Chondrocyte (in vitro differentiated cells): ENCODE measurements at regions not wholly inside any gene's neighbourhood (a gene's known extent, or its start where the extent isn't known, plus 50 kb on each side); places are given as distances from the start of the nearest gene placed in this dataset.

Experiments used
- DNase-seq: peaks from one replicate; pipeline ENCODE4 v3.0.0; 2021; ENCODE audit warnings: mixed read lengths, low spot score
- H3K27ac Mint-ChIP-seq: one replicate; pipeline ENCODE4 v1.8.0; 2021; ENCODE audit warnings: mild to moderate bottlenecking, moderate library complexity, mixed read lengths; ENCODE audit not compliant: unreplicated experiment
- H3K27me3 Mint-ChIP-seq: 2 replicates; pipeline ENCODE4 v1.8.0; 2021; ENCODE audit warnings: low read depth, mixed read lengths
- H3K36me3 Mint-ChIP-seq: 2 replicates; pipeline ENCODE4 v1.8.0; 2021; ENCODE audit warnings: low read depth, mixed read lengths
- H3K4me1 Mint-ChIP-seq: 2 replicates; pipeline ENCODE4 v1.8.0; 2021; ENCODE audit warnings: low read depth, mild to moderate bottlenecking, mixed read lengths
- H3K4me3 Mint-ChIP-seq: one replicate; pipeline ENCODE4 v1.8.0; 2021; ENCODE audit warnings: mild to moderate bottlenecking, moderate library complexity, mixed read lengths; ENCODE audit not compliant: unreplicated experiment
- H3K9me3 Mint-ChIP-seq: 2 replicates; pipeline ENCODE4 v1.8.0; 2021; ENCODE audit warnings: low read depth, mixed read lengths
- TF ChIP-seq, protein P1 (sequence below): fragments of 200-600 bp; sonication (generic); IDR thresholded peaks from 2 replicates; pipeline ENCODE4 v1.5.0; 2021; ENCODE audit warnings: antibody characterized with exemption, mild to moderate bottlenecking, moderate library complexity

DNA sequence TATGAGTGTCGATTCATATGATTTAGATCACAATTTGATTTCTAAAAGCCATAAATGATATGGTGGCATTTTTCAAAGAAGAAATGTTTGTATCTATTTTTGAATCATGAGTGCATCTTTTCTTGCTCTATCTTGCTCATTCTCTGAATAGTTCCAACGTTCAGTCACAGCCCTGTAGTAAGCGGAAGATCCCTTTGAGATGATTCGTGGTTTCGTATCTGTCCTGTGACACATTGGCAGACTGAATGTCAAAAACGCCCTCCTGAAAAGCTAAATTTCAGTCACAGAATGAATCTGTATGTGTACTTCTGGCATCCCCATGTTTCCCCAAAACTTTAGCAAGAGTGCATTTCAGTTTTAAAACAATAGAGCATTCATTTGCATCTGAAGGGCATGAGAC lies 1066.9 kb upstream of the TENM3 start:
- DNase-seq, result no peak
- Mint-ChIP-seq H3K9me3 (peaks cover 2% of the 10 kb centered on the region), H3K36me3 (no peaks in the 10 kb centered on the region), H3K4me1 (peaks cover 12% of the 10 kb centered on the region), H3K4me3 (no peak overlapping the region), H3K27ac (no peak overlapping the region), H3K27me3 (no peaks in the 10 kb centered on the region)
- TF ChIP-seq, protein P1, sequence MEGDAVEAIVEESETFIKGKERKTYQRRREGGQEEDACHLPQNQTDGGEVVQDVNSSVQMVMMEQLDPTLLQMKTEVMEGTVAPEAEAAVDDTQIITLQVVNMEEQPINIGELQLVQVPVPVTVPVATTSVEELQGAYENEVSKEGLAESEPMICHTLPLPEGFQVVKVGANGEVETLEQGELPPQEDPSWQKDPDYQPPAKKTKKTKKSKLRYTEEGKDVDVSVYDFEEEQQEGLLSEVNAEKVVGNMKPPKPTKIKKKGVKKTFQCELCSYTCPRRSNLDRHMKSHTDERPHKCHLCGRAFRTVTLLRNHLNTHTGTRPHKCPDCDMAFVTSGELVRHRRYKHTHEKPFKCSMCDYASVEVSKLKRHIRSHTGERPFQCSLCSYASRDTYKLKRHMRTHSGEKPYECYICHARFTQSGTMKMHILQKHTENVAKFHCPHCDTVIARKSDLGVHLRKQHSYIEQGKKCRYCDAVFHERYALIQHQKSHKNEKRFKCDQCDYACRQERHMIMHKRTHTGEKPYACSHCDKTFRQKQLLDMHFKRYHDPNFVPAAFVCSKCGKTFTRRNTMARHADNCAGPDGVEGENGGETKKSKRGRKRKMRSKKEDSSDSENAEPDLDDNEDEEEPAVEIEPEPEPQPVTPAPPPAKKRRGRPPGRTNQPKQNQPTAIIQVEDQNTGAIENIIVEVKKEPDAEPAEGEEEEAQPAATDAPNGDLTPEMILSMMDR, result no peak

- Mint-ChIP-seq H3K36me3 (peaks cover 2% of the 10 kb centered on the region), H3K27ac (no peak overlapping the region), H3K4me1 (peaks cover 12% of the 10 kb centered on the region), H3K9me3 (peaks cover 9% of the 10 kb centered on the region), H3K4me3 (no peak overlapping the region), H3K27me3 (no peaks in the 10 kb centered on the region)
- TF ChIP-seq, protein P1, result no peak
- DNase-seq, result no peak
Measured at GRCh38 chr4:181181331-181181730, 1061.9 kb upstream of the TENM3 start.

DNA sequence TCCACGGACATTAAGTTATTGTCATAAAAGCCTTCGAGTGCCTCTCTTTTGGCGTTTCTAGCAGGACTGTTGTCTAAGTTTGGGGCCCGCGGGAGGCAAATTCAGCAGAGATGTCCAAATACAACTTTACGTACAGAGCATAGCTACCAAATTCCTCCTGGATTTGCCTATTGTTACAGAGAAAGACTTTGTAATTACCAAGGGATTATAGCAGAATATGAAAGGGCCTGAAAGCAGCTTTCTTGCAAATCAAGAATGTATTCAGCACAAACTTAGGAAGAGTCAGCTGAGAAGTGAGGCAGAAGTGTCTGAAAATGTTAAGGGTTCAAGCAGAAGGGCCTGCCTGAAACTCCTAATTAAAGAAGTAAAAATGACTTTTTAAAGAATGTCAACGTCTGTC lies 1053.5 kb upstream of the TENM3 start:
- Mint-ChIP-seq H3K4me3 (no peak overlapping the region), H3K4me1 (no peaks in the 10 kb centered on the region), H3K9me3 (peaks cover 7% of the 10 kb centered on the region), H3K27ac (no peak overlapping the region), H3K36me3 (peaks cover 2% of the 10 kb centered on the region), H3K27me3 (no peaks in the 10 kb centered on the region)
- TF ChIP-seq, protein P1, result no peak
- DNase-seq, result no peak

DNA sequence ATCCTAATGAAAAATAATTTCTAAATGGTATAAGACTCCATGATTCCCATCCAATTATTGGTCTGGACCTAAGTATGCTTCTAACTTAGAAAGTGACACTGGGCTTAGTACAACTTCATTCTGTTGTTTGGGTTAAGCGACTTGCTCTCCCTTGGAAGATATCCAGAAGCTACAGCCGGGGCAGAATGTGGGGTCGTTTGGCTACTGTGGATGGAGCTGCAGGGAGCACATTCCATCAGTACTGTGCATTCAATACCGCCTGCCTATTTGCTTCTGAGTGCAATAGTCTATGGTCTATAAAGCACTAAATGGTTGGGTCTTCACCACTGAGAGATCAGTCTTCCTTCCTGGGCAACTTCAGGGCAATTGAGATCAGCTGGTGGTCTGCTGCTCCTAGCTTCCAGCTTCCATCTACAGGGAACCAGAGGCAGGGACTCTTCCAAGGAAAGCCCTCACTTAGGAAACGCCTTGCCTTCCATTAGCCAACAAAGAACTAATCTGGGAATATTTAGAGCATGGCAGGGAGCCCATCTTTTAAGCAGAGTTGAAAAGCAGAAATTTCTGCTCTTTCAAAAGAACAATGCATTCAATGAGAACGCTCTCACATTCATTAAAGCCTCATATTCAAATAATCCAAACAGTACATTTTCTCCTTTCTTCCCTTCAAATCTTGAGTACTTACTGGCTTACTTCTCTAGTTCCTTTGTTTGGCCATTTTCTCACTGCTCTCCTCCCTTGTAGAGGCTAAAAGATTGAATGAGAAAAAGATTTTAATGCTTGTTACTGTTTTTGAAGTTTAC lies 1049.9 kb upstream of the TENM3 start:
- H3K4me1 Mint-ChIP-seq, result no peaks in the 10 kb centered on the region
- TF ChIP-seq, protein P1, result no peak
- H3K27me3 Mint-ChIP-seq, result no peaks in the 10 kb centered on the region
- DNase-seq, result no peak
- H3K36me3 Mint-ChIP-seq, result no peaks in the 10 kb centered on the region
- H3K27ac Mint-ChIP-seq, result no peak overlapping the region
- no peaks in the 10 kb centered on the region for H3K9me3 Mint-ChIP-seq
- no peak overlapping the region for H3K4me3 Mint-ChIP-seq

- peaks cover 2% of the 10 kb centered on the region for H3K27me3 Mint-ChIP-seq
- no peak for DNase-seq
- no peaks in the 10 kb centered on the region for H3K36me3 Mint-ChIP-seq
- no peaks in the 10 kb centered on the region for H3K9me3 Mint-ChIP-seq
- no peaks in the 10 kb centered on the region for H3K4me1 Mint-ChIP-seq
- TF ChIP-seq, protein P1, result no peak
- H3K27ac Mint-ChIP-seq, result no peak overlapping the region
- no peak overlapping the region for H3K4me3 Mint-ChIP-seq
Measured at GRCh38 chr4:181194096-181194495, 1049.1 kb upstream of the TENM3 start.
